OCI-LY3 (cell line): ENCODE measurements at regions not wholly inside any gene's neighbourhood (a gene's known extent, or its start where the extent isn't known, plus 50 kb on each side); places are given as distances from the start of the nearest gene placed in this dataset.

Experiments
- EZH2phosphoT487 ChIP-seq: fragments of 200-600 bp; shearing (Covaris generic); IDR thresholded peaks from 2 replicates; pipeline ENCODE4 v1.6.1; 2018; ENCODE audit warnings: antibody characterized with exemption, mixed run types, low read depth
- TF ChIP-seq, protein P1 (sequence below): fragments of 200-600, 300-600 bp; sonication (generic); IDR thresholded peaks from 2 replicates; pipeline ENCODE4 v1.5.1; 2014; ENCODE audit warnings: antibody characterized with exemption, low read length, low read depth

DNA sequence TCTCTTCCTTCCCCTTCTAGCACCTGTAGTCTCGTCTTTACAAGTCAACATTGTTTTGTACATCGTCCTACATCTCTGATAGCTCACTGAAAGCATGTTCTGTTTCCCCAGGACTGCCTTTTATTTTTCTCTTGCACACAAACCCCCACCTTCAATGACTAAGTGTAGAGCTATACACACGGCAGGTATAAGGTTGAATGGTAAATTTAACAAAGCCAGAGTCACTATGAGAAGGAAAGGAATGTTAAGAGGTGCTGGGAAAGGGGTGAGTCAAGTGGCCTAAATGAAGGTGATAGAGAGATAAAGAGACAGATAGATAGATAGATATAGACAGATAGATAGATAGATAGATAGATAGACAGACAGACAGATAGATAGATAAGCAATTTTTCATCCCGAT is 134.3 kb upstream of the ATP1B1 start:
- TF ChIP-seq, protein P1, sequence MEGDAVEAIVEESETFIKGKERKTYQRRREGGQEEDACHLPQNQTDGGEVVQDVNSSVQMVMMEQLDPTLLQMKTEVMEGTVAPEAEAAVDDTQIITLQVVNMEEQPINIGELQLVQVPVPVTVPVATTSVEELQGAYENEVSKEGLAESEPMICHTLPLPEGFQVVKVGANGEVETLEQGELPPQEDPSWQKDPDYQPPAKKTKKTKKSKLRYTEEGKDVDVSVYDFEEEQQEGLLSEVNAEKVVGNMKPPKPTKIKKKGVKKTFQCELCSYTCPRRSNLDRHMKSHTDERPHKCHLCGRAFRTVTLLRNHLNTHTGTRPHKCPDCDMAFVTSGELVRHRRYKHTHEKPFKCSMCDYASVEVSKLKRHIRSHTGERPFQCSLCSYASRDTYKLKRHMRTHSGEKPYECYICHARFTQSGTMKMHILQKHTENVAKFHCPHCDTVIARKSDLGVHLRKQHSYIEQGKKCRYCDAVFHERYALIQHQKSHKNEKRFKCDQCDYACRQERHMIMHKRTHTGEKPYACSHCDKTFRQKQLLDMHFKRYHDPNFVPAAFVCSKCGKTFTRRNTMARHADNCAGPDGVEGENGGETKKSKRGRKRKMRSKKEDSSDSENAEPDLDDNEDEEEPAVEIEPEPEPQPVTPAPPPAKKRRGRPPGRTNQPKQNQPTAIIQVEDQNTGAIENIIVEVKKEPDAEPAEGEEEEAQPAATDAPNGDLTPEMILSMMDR, result no peak
- no peak for TF ChIP-seq EZH2phosphoT487
